Jurkat, Clone E6-1 (cell line): ENCODE measurements at regions not wholly inside any gene's neighbourhood (a gene's known extent, or its start where the extent isn't known, plus 50 kb on each side); places are given as distances from the start of the nearest gene placed in this dataset.

ENCODE experiments used
- DNase-seq: peaks from one replicate; pipeline ENCODE4 v3.0.0-alpha.2; 2011; ENCODE audit warnings: low read depth, low spot score
- H3K4me3 ChIP-seq: 2 replicates; pipeline ENCODE4 v1.5.1; 2011; ENCODE audit warnings: mild to moderate bottlenecking, low read length, control low read depth, moderate library complexity

DNA sequence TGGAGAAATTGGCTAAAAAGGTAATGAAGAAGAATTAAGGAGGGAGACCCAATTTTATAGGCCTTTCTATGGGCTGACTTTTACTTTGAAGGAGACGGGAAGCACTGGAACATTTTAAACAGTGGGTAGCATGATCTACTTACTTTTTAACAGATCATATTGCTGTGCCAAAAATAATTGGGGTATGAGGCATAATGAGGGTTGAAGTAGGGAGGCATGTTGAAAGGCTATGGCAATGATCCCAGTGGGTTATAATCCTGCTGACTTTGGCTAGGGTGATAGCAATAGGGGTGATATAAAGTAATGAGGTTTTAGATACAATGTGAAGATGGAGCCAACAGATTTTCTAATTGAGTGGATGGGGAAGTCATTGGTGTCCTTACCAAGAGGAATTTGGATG, 73.2 kb downstream of the GPR37 start:
- H3K4me3 ChIP-seq, result no peak overlapping the region
- DNase-seq, result no peak

DNA sequence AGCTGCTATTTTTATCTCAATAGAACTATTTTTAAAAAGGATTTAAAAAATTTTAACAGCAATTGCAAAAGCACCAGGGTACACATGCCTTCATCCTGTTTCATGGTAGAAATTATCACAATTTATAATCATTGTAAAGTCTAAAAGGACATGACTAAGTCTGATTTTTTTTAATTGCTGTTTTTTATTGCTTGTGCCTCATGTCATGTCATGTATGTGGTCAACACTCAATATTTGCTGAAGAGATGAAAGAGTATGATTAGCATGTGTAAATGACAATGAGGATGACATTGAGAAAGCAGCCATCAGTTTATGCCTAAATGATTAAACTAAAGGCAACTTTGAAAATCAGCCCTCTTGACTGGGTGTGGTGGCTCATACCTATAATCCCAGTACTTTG, 74.8 kb downstream of the GPR37 start:
- H3K4me3 ChIP-seq, result no peak overlapping the region
- DNase-seq, result no peak

DNA sequence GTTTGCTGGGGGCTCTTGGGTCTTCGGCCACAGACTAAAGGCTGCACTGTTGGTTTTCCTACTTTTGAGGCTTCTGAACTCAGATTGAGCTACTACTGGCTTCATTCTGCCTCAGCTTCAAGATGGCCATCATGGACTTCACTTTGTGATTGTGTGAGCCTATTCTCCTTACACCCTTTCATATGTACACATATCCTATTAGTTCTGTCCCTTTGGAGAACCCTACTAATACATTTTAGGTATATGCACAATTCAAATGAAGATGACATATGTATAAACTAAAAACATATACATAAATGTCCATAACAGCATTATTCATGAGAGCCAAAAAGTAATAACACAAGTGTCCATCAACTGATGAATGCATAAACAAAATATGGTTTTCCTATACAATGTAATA, 75.7 kb downstream of the GPR37 start:
- H3K4me3 ChIP-seq, result no peak overlapping the region
- DNase-seq, result no peak

DNA sequence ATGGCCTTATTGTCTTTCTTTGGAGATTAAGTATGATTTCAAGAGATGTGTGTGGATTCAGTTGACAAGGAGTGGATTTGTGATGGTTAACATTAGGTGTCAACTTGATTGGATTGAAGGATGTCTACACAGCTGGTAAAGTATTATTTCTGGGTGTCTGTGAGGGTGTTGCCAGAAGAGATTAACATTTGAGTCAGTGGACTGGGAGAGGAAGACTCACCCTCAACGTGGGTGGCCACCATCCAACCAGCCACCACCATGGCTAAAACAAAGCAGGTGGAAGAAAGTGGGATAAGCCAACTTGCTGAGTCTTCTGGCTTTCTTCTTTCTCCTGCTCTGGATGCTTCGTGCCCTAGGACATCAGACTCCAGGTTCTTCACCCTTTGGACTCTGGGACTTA, 76.1 kb downstream of the GPR37 start:
- no peak overlapping the region for H3K4me3 ChIP-seq
- no peak for DNase-seq

DNA sequence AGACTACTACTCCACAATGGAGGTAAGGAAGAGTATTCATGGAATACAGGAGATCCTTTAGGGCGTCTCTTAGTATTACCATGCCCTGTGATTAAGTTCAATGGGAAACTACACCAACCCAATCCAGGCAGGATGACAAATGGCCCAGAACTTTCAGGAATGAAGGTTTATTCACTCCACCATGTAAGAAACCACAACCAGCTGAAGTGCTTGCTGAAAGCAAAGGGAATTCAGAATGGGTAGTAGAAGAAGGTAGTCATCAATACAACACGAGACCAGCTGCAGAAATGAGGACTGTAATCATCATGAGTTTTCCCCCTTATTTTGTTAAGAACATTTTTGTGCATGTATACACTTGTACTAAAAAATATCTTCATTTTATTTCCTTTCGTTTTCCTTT, 76.6 kb downstream of the GPR37 start:
- DNase-seq, result no peak
- H3K4me3 ChIP-seq, result no peak overlapping the region

DNA sequence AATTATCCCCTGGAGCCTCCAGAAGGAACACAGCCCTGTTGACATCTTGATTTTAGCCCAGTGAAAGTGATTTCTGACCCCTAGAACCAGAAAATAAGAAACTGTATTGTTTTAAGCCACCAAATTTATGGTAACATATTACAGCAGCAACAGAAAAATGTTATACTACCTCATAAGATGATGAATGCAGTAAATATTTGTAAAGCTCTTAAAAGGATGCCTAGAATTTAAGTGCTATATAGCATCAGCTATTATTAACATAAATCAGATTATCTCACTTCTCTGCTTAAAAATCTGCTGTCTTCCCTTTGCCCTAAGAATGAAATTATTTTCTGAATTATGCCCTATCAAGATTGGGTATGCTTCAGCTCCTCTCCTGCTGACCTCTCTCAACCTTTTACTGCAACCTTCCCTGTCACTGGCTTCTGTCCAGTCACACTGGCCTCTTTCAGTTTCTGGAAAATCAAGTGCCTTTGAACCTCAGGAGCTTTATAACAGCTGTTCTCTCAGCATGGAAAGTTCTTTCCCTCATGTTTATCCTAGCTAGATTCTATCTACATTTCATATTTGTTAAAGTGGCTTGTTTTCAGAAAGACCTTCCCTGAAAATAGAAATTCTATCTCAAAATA, 78.9 kb downstream of the GPR37 start:
- no peak overlapping the region for H3K4me3 ChIP-seq
- DNase-seq, result no peak

DNA sequence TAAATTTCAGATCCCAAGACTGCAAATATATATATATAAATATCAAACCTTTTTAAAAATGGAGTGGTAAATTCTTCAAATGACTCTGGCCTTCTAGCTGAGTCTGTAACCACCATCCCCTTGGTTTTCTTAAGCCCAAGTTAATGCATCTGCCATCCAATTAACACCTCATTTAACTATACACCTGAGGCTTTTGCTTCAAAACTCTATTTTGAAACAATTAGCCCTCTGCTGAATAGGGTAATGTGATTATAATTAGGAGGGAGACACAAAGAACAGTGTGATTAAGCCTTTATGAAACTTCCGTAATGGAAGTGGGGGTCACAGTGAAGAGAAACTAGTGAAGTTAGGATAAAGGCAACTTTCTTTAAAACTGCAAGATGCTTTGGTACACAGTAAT, 83.6 kb downstream of the GPR37 start:
- no peak for DNase-seq
- no peak overlapping the region for H3K4me3 ChIP-seq

DNA sequence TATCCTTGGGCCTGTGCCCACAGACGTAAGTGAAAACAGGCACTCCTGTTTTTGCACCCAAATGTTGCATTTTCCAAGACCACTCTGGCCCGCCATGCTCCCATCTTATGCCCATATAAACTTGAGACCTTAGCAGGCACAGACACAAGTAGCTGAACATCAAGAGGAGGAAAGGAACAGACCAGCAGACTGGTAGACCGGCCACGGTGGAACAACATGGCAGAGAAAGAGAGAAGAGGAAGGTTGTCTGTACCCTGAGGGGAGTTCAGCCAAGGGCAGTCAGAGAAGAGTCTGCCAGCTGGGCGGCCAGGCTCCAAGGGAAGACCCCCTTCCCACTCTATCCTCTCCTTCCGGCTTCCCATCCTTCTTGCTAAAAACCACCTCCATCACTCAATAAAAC, 85.3 kb downstream of the GPR37 start:
- no peak overlapping the region for H3K4me3 ChIP-seq
- no peak for DNase-seq

DNA sequence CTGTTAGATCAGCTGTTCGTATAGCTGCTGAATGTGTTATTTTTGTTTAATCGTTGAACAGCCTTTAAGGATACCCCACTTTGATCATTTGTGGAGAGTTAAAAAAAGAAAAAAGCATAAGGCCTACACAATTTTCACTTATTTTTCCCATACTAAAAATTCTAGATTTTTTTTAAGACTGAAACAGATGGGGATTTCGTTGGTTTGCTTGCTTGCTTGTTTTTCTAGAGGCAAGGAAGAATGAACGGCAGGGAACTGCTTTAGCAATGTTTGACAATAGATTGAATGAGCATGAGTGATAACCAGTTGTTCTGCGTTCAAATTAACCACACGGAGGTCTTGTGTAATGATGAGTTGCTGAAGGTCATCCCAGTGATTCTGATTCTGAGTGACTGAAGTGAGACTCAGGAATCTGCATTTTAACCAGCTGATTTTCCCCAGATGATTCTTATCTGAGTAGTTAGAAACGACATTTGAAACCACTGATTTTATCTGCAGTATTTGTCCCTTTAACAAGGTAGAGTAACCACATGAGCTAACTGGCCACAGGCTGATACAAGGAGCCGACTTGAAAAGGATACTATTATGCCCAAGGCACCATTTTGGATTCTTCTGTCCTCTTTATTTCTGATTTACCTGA, 85.9 kb downstream of the GPR37 start:
- DNase-seq, result no peak
- no peak overlapping the region for H3K4me3 ChIP-seq

DNA sequence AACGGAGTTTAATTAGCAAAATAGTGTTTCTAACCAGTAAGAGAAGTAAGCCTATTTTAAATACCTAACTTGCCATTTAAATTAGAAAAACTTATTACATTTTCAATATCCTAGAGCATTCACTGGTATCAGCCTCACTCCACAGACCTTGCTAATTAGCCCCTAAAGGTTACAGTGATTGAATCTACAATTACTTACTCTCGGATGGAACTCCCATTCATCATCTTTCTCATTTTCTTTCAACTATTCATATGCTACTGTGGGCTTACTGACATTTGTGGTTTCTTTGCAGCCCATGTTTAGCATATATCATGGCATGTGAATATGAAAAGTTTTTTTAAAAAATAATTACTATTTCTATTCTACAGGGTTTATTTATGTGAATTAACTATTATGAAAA, 86.4 kb downstream of the GPR37 start:
- no peak overlapping the region for H3K4me3 ChIP-seq
- no peak for DNase-seq

DNA sequence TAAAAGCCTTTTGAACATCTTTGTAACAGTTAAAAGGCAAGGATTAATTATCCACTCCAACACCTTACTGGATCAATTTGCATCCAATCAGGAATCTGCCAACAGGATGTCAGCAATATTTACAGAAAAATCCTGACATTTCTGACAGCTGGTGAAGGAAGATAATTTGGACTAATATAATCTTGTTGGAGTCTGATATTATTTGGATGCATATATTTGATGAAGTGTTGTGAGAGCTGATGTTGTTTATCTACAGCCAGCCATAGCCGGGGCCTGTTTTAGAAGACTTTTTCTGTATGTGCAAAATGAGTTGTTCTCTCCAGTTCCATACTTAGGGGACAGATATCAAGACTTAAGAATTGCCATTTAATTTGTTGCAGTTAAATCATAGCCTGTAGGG, 91.1 kb downstream of the GPR37 start:
- H3K4me3 ChIP-seq, result no peak overlapping the region
- DNase-seq, result no peak

DNA sequence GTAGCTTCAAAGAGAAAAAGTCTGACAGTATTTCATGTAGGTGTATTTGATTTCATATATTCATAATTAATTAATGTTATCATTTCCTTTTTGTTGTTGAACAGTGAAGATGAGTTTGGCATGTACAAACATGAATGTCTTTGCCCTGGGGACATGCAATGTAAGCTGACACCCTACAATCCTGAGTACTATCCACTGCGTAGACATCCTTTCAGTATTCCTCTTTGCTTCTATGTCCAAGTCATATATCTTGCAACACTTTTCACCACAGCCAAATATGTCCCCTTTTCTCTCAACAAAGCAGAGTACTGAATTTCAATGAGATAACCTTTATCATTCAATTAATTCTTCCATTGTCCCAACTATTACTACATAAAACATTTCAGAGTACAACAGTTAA, 93.6 kb downstream of the GPR37 start:
- no peak for DNase-seq
- H3K4me3 ChIP-seq, result no peak overlapping the region

DNA sequence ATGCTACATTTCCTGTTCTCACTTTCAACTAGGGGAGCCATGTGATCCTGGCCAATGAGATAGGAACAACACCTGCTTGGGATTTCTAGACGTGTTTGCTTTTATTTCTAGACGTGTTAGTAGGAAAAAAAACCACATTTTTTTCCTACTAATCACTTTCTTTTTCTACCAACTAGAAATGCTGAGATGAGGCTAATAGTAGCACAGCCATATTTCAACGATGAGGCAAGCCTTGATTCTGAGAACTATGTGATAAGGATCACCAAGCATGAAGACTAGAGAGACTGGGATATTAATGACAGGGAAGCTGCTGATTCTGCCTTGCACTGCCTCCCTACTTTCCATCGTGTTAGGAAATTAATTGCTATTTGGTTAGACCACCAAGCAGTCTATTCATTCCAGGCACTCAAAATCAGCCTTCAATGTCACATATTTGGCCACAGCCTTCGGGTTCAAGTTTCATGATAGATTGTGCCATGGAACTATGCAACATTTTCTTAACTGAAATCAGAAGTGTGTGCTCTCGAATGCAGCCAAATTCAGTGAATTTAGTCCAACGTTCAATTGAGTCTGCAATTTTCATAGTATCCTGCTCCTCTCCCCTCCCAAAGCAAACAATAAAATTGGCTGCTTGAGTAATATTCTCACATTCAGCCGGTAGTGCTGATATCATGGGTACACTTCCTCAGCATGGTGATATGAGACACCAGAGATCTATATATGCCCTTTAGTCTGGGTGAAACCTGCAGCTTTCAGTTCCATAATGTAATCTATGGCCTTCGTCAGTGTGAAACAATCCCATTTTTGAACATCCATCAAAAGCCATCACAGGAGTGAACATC, 98.1 kb downstream of the GPR37 start:
- DNase-seq, result no peak
- no peak overlapping the region for H3K4me3 ChIP-seq

DNA sequence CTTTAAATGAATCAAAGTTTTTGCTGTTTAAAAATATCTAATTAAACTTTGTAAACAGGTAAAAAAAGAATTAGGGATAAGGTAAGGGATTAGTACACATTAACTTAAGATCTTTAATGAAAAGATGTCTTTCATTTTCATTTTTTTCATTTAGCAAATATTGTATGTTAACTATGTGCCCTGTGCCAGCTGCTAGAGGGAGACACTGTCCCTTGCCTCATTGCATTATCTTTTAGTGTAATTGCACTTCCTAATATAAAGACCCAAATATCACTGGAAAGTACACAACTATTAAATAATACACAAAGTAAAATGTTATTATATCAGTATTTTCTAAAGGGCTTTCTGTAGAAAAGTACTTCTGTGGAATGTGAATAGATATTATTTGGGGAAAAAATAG, 102.7 kb downstream of the GPR37 start:
- no peak for DNase-seq

DNA sequence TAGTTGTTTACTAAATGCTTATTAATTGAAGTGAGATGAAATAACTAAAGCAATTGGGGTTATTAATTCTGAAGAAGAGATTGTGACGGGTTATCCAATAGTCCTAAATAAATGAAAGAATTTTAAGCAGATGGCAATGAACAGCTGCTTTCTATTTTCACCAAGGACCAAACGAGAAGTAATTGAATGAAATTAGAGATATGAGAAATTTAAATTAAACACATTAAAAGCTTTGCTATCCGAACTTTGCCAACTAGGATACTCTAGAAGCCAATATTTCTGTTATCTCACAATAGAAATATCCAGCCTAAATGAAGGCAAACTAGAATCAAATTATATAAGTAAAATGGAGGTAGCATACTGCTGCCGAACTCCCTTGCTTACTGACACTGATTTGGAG, 103.2 kb downstream of the GPR37 start:
- H3K4me3 ChIP-seq, result no peak overlapping the region
- DNase-seq, result no peak

More for the DNA sequence above, 102.7 kb downstream of the GPR37 start:
- no peak overlapping the region for H3K4me3 ChIP-seq

DNA sequence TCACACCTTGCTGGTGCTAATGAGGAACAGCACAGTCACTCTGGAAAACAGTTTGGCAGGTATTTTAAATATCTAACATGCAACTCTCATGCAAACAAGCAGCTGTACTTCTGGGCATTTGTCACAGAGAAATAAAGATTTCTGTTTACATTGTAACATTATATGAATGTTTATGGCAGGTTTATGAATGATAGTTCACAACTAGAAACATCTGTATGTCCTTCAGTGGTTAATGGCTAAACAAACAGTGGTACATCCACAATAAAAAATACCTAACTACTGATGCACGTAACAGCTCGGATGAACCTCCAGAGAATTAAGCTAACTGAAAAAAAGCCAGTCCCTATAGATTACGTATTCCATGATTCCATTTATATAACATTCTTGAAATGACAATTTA, 109.6 kb downstream of the GPR37 start:
- DNase-seq, result no peak
- H3K4me3 ChIP-seq, result no peak overlapping the region

DNA sequence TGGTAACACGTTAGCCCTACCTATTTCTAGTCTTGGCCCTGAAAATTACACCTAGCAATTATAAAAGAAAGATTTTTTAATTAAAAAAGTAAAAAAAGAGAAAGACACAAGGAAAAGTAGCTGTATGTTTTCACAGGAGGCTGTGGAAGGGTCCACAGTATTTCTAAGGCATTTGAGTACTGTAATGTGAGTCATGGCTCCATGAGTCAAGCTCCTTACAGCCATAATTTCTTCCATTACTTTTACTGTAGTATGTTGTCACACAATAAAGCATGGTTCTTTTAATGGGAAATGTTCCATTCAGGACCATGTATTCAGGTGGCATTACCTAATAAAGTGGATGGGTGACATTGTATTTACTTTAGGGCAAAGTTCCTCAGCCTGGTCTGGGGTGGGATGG, 113.4 kb downstream of the GPR37 start:
- DNase-seq, result no peak
- no peak overlapping the region for H3K4me3 ChIP-seq

DNA sequence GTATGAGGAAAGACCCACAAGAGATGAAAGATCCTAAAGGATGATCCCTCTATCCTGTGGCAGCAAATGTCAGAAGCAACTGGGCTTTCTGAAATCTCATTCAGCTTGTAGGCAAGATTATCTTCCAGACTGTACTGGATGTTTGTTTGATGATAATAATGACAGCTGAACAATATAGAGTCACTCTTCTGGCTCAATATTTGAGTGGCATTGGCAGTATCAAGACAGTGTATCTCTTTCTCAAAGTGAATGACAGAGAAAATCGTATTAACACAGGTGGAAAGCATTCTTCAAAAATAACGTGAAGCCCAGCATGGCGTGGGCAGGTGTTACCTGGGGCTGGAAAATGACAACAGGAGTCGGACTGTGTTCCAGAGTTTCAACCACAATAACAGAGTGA, 114.5 kb downstream of the GPR37 start:
- no peak for DNase-seq

DNA sequence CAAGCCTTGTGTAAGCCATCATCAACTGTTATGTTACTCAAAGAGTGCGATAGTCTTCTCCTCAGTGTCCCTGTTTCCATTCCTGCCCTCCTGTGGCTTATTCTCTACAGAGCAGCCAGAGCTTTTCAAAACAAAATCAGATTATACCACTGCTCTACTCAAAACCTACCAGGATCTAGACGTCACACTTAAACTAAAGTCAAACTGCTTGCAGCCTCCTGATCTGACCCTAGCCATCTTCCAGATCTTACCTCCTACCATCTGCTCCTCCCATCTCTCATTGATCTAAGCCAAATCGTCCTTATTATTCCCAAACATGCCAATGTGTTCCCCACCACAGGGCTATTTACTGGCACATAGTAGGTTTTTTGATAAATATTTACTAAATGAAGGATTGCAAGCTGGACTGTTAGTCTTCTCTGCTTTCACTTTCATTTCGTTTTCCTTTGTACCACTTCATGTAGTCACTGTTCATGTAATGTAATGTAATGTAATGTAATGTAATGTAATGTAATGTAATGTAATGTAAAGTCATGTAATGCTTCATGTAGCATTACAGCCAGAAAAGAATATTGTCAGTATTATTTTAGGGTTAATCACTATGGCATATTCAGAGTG, 116.1 kb downstream of the GPR37 start:
- H3K4me3 ChIP-seq, result peak overlapping the region; percentile 29
- DNase-seq, result no peak

More for the DNA sequence above, 114.5 kb downstream of the GPR37 start:
- H3K4me3 ChIP-seq, result no peak overlapping the region

DNA sequence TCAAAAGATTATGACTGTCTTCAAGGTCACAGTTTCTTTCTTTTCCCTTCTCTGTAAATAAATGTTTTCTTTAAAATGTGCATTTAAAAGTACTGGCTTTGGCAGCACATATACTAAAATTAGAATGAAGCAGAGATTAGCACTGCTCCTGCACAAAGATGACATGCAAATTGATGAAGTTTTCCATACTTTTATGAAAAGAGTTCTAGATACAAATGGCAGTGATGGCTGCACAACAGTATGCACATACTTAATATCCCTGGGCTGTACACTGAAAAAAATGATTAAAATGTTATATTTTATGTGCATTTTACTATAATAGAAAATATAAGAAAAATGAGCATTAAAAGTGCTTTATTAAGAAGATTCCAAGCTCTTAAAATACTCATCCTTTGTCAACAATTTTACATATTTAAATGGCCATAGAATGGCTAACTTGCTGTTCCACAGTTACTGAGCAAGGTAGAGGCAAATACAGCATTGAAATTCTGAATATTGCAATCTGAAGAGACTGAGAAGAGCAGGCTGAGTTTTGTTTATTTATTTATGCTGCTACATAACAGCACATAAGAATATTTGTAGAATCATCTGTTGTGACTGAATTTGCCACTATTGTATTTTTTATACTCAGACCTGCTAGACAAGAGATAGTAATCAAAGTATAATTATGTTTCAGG, 117.8 kb downstream of the GPR37 start:
- no peak overlapping the region for H3K4me3 ChIP-seq
- no peak for DNase-seq
